GM12878 (cell line): ENCODE measurements at regions not wholly inside any gene's neighbourhood (a gene's known extent, or its start where the extent isn't known, plus 50 kb on each side); places are given as distances from the start of the nearest gene placed in this dataset.

Experiments used
- ATAC-seq: fragments of 200-7000 bp; cut with Tn5 transposase; 3 replicates; pipeline ENCODE4 v1.9.1; 2020; ENCODE audit warnings: mild to moderate bottlenecking, moderate library complexity
- BruUV-seq: library from RNA; stranded (reverse); fragments of 400-500 nt; replicated peaks from 2 replicates; lab custom pipeline; 2021; lab: Mats Ljungman, UMichigan
- CTCF ChIA-PET: fragments of 300-600 bp; sonication (Branson Sonifier 250); formaldehyde crosslinking; extraction: SDS; loops from one replicate; lab custom pipeline; 2021; ENCODE audit warnings: inconsistent platforms; lab: Yijun Ruan, JAX
- POLR2A ChIA-PET: fragments of 350-600 bp; formaldehyde crosslinking; extraction: SDS; loops from one replicate; lab custom pipeline; 2021; ENCODE audit warnings: inconsistent platforms; lab: Charles Lee
- RAD21 ChIA-PET: fragments of 300-600 bp; sonication (Branson Sonifier 250); formaldehyde crosslinking; loops from one replicate; lab custom pipeline; 2023; ENCODE audit warnings: antibody characterized with exemption; ENCODE audit not compliant: unreplicated experiment; lab: Charles Lee
- SMC1A ChIA-PET: fragments of 300-600 bp; sonication (Branson Sonifier 250); formaldehyde crosslinking; loops from one replicate; lab custom pipeline; 2023; ENCODE audit not compliant: unreplicated experiment, uncharacterized antibody; lab: Charles Lee
- DNase-seq: peaks from one replicate; pipeline ENCODE4 v3.0.0-alpha.2; 2011; ENCODE audit warnings: low read depth, low spot score
- FAIRE-seq: peaks from 3 replicates; lab custom pipeline; 2011; peaks lifted over from hg19 to GRCh38; lab: Jason Lieb, UNC
- H2AFZ ChIP-seq: 2 replicates; pipeline ENCODE4 v1.6.0; 2011; ENCODE audit warnings: low read depth, low read length, control low read depth; ENCODE audit not compliant: control insufficient read depth
- H3K27ac ChIP-seq: 2 replicates; pipeline ENCODE4 v1.5.1; 2011; ENCODE audit warnings: control low read depth; ENCODE audit not compliant: control insufficient read depth, insufficient read depth
- H3K27me3 ChIP-seq, 2 experiments: replicated peaks in 1 of 2; 2 replicates each; pipeline versions ENCODE4 v1.6.0 to v1.6.1; 2011; ENCODE audit warnings: low read length in 1 of 2; ENCODE audit not compliant: control insufficient read depth in 2 of 2, insufficient read depth in 2 of 2
- H3K36me3 ChIP-seq, 2 experiments: 2 replicates each; pipeline ENCODE4 v1.5.1; 2011; ENCODE audit warnings: low read length in 1 of 2; ENCODE audit not compliant: control insufficient read depth in 2 of 2, insufficient read depth in 2 of 2
- H3K4me1 ChIP-seq: 2 replicates; pipeline ENCODE4 v1.6.1; 2011; ENCODE audit warnings: mild to moderate bottlenecking, low read length, moderate library complexity, mixed read lengths; ENCODE audit not compliant: control insufficient read depth, insufficient read depth
- H3K4me2 ChIP-seq: 2 replicates; pipeline ENCODE4 v1.6.0; 2011; ENCODE audit warnings: control low read depth; ENCODE audit not compliant: control insufficient read depth, insufficient read depth
- H3K4me3 ChIP-seq: fragments of 200-600 bp; sonication (generic); 2 replicates; pipeline ENCODE4 v1.5.1; 2016
- H3K79me2 ChIP-seq: 2 replicates; pipeline ENCODE4 v1.6.0; 2011; ENCODE audit warnings: low read length; ENCODE audit not compliant: control insufficient read depth, insufficient read depth
- H3K9ac ChIP-seq: 2 replicates; pipeline ENCODE4 v1.8.0; 2011; ENCODE audit warnings: low read length, control low read depth, mixed read lengths; ENCODE audit not compliant: control insufficient read depth, insufficient read depth
- H3K9me3 ChIP-seq: replicated peaks from 3 replicates; pipeline ENCODE4 v1.5.1; 2011; ENCODE audit warnings: mild to moderate bottlenecking, low read length; ENCODE audit not compliant: control insufficient read depth, insufficient read depth
- H4K20me1 ChIP-seq: 2 replicates; pipeline ENCODE4 v1.6.0; 2011; ENCODE audit not compliant: control insufficient read depth, insufficient read depth
- BMI1 ChIP-seq: fragments of 450-650 bp; IDR thresholded peaks from 2 replicates; pipeline ENCODE4 v1.6.1; 2016; ENCODE audit warnings: mild to moderate bottlenecking, moderate library complexity, borderline replicate concordance
- NR2F1 ChIP-seq: fragments of 450-650 bp; conservative IDR thresholded peaks from 2 replicates; pipeline ENCODE4 v1.6.1; 2017; ENCODE audit warnings: mild to moderate bottlenecking
- PAX5 ChIP-seq: IDR thresholded peaks from 2 replicates; pipeline ENCODE4 v1.6.1; 2011; ENCODE audit warnings: low read depth, low read length, borderline replicate concordance
- SMAD1 ChIP-seq: fragments of 450-650 bp; IDR thresholded peaks from 2 replicates; pipeline ENCODE4 v1.6.1; 2018; ENCODE audit warnings: mild to moderate bottlenecking, low read depth; ENCODE audit not compliant: partially characterized antibody
- ZNF622 ChIP-seq: fragments of 450-650 bp; IDR thresholded peaks from 2 replicates; pipeline ENCODE4 v1.6.1; 2017; ENCODE audit warnings: mild to moderate bottlenecking, inconsistent platforms
- WGBS: methylation state at CpG from one replicate; pipeline ENCODE4 v1.1.6; 2016; ENCODE audit warnings: low lambda C conversion rate; ENCODE audit not compliant: insufficient replicate concordance, insufficient coverage; ENCODE audit errors: missing lambda C conversion rate; 5-methylcytosine and 5-hydroxymethylcytosine counted together
- in situ Hi-C: fragments of 300-500 bp; cut with MboI; formaldehyde crosslinking; loops from 9 replicates; pipeline ENCODE4 v1.14.3; 2018; ENCODE audit warnings: mixed read lengths
- intact Hi-C: fragments of 100-400 bp; cut with micrococcal nuclease; formaldehyde crosslinking; loops from one replicate; pipeline ENCODE4 v1.14.2; 2022; ENCODE audit not compliant: unreplicated experiment
- TF ChIP-seq, protein P1 (sequence below): fragments of 450-650 bp; formaldehyde crosslinking; IDR thresholded peaks from 2 replicates; pipeline ENCODE4 v1.4.0; 2022; ENCODE audit warnings: mild to moderate bottlenecking, moderate library complexity
- TF ChIP-seq, protein P2 (sequence below): fragments of 450-650 bp; IDR thresholded peaks from 2 replicates; pipeline ENCODE4 v1.6.1; 2017; ENCODE audit warnings: mild to moderate bottlenecking

DNA sequence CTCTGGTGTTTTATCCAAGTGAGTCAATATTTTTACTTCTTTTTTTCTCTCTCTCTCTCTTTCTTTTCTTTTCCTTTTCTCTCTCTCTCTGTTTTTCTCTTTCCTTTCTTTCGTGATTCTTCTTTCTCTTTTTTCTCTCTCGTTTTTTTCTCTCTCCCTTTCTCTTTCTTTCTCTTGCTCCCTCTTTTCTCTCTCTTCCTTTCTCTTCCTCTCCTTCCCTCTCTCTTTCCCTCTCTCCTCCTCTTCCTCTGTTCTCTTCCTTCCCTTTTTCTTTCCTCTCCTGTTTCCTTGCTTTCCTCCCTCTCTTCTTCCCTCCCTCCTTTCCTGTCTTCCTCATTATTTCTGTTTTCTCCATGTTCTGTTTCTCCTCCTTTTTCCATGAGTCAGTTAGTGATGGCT, 641.5 kb downstream of the FGF9 start:
- POLR2A ChIA-PET = no interaction called here
- FAIRE-seq = no peak
- no peak for DNase-seq
- Histone ChIP-seq H2AFZ (no peak overlapping the region), H3K4me2 (no peak overlapping the region), H3K36me3 (no peaks in the 10 kb centered on the region), H3K27me3 (no peaks in the 10 kb centered on the region), H3K9me3 (no peaks in the 10 kb centered on the region; the same call in 2 of the 3 replicates)
- no TSS peak for BruUV-seq
- intact Hi-C loops = no loop called here
- in situ Hi-C loops = no loop called here
- no peak for ATAC-seq
- no peak for TF ChIP-seq SMAD1
- TF ChIP-seq ZNF622 = no peak
- TF ChIP-seq, protein P1, sequence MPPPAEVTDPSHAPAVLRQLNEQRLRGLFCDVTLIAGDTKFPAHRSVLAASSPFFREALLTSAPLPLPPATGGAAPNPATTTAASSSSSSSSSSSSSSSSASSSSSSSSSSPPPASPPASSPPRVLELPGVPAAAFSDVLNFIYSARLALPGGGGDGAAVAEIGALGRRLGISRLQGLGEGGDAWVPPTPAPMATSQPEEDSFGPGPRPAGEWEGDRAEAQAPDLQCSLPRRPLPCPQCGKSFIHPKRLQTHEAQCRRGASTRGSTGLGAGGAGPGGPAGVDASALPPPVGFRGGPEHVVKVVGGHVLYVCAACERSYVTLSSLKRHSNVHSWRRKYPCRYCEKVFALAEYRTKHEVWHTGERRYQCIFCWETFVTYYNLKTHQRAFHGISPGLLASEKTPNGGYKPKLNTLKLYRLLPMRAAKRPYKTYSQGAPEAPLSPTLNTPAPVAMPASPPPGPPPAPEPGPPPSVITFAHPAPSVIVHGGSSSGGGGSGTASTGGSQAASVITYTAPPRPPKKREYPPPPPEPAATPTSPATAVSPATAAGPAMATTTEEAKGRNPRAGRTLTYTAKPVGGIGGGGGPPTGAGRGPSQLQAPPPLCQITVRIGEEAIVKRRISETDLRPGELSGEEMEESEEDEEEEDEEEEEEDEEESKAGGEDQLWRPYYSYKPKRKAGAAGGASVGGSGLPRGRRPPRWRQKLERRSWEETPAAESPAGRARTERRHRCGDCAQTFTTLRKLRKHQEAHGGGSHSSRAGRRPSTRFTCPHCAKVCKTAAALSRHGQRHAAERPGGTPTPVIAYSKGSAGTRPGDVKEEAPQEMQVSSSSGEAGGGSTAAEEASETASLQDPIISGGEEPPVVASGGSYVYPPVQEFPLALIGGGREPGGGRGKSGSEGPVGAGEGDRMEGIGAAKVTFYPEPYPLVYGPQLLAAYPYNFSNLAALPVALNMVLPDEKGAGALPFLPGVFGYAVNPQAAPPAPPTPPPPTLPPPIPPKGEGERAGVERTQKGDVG (CRISPR knock-in tag) = no peak
- no peak for TF ChIP-seq BMI1
- no peak for TF ChIP-seq NR2F1
- TF ChIP-seq PAX5 = no peak
- TF ChIP-seq, protein P2, sequence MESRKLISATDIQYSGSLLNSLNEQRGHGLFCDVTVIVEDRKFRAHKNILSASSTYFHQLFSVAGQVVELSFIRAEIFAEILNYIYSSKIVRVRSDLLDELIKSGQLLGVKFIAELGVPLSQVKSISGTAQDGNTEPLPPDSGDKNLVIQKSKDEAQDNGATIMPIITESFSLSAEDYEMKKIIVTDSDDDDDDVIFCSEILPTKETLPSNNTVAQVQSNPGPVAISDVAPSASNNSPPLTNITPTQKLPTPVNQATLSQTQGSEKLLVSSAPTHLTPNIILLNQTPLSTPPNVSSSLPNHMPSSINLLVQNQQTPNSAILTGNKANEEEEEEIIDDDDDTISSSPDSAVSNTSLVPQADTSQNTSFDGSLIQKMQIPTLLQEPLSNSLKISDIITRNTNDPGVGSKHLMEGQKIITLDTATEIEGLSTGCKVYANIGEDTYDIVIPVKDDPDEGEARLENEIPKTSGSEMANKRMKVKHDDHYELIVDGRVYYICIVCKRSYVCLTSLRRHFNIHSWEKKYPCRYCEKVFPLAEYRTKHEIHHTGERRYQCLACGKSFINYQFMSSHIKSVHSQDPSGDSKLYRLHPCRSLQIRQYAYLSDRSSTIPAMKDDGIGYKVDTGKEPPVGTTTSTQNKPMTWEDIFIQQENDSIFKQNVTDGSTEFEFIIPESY = no peak
- TF ChIP-seq, all 136 proteins: peak for 0
- Histone ChIP-seq H3K4me3 (no peak overlapping the region), H3K79me2 (no peaks in the 10 kb centered on the region), H3K4me1 (no peaks in the 10 kb centered on the region), H3K27ac (no peak overlapping the region), H4K20me1 (no peaks in the 10 kb centered on the region), H3K9ac (no peak overlapping the region)
- WGBS = 7% methylated on average over 2 of the region's 2 CpGs
- ChIA-PET SMC1A (no interaction called here), CTCF (no interaction called here), RAD21 (no interaction called here)
